Activated T-cell treated with anti-CD3 and anti-CD28 coated beads, Interleukin-2, amount 50 U/mL, for 24 hours (primary cell): ENCODE measurements at regions not wholly inside any gene's neighbourhood (a gene's known extent, or its start where the extent isn't known, plus 50 kb on each side); places are given as distances from the start of the nearest gene placed in this dataset.

ENCODE experiments used
- DNase-seq: peaks from one replicate; pipeline ENCODE4 v3.0.0-alpha.2; 2020
- H3K27ac Mint-ChIP-seq: 2 replicates; pipeline ENCODE4 v1.8.0; 2020; ENCODE audit warnings: mild to moderate bottlenecking, mixed read lengths
- H3K27me3 Mint-ChIP-seq: 2 replicates; pipeline ENCODE4 v1.8.0; 2020; ENCODE audit warnings: mixed read lengths
- H3K36me3 Mint-ChIP-seq: 2 replicates; pipeline ENCODE4 v1.8.0; 2020; ENCODE audit warnings: low read depth, mixed read lengths
- H3K4me1 Mint-ChIP-seq: 2 replicates; pipeline ENCODE4 v1.8.0; 2020; ENCODE audit warnings: low read depth, mixed read lengths
- H3K4me3 Mint-ChIP-seq: 2 replicates; pipeline ENCODE4 v1.8.0; 2020; ENCODE audit warnings: mild to moderate bottlenecking, moderate library complexity, mixed read lengths
- H3K9me3 Mint-ChIP-seq: 2 replicates; pipeline ENCODE4 v1.8.0; 2020; ENCODE audit warnings: mixed read lengths

DNA sequence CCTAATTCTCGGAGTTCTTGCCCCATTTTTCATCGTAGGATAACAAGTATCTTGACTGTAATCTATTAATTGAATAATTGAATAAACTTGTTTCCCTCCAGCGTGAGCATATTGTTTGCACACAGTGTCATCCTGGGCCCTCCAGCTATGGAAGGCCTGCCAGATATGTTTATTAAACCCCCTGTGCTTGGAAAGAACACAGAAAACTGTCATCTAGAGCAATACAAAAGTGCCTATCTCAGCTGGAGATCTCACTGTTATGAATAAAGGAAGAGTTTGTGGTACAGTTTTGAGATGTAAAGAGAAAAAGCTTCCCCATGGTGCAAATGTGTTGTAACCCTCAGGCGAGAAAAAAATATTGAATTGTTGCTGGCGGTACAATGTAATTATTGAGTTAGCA, 405.9 kb downstream of the SOX2 start:
- H3K4me1 Mint-ChIP-seq = no peaks in the 10 kb centered on the region
- H3K27ac Mint-ChIP-seq = no peak overlapping the region
- no peaks in the 10 kb centered on the region for H3K36me3 Mint-ChIP-seq
- DNase-seq = no peak
- H3K4me3 Mint-ChIP-seq = no peak overlapping the region
- H3K27me3 Mint-ChIP-seq = no peaks in the 10 kb centered on the region
- H3K9me3 Mint-ChIP-seq = no peaks in the 10 kb centered on the region

DNA sequence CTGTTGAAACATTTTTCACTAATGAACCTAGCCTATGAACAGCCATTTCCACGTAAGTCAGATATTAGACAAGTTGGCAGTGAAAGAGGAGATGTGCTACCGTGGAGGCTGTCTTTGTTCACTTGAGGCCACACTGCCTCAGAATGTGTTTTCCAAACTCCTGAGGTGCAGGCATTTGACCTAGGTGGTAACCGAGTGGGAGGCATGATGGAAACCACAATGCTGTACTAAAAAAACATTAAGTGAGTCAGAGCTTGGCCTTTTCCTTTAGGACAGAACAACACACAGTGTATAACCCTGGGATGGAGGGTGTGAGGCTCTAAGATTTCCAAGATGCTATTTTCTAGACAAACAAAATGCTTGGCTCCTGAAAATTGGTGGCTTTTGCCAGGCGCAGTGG, 406.3 kb downstream of the SOX2 start:
- Mint-ChIP-seq H3K27me3 (no peaks in the 10 kb centered on the region), H3K36me3 (no peaks in the 10 kb centered on the region), H3K4me1 (no peaks in the 10 kb centered on the region), H3K4me3 (no peak overlapping the region), H3K27ac (no peak overlapping the region), H3K9me3 (no peaks in the 10 kb centered on the region)
- DNase-seq = no peak

DNA sequence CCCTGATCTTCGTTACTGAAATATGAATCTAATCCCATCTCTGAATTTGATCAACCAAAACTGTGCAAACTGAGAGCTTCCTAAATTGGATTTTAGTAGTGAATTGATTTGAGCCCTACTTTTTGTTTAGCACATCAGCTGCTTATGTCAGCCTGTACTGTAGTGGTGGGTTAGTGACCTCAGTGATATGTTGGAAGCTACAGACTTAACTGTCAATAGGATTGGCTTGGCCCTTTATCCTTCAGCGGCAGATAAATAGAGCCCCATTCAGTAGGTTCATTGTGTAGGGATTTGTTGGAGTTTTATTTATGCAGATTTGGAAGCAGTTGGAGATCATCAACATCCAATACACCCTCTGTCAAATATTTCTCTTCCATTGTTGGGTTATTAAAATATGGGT, 409.7 kb downstream of the SOX2 start:
- Mint-ChIP-seq H3K27ac (no peak overlapping the region), H3K9me3 (no peaks in the 10 kb centered on the region), H3K4me3 (no peak overlapping the region)

DNA sequence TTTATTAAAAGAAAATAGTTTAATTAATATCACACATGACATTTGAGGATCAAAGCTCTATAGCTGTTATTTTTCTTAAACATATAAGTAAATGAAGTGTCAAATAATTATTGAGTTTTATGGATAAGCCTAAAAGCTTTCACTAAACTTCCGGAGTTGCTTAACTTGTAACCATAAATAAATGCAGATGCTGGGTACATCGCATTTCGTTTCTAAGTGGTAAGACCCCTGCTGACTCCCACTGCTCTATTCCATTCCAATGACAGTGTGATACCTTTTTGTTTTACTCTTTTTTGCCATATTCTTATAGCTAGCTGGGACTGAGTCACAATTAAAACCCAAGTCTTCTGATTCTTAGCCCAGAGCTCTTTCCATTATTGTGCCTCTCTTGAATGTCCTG, 411.1 kb downstream of the SOX2 start:
- Mint-ChIP-seq H3K9me3 (no peaks in the 10 kb centered on the region), H3K4me1 (no peaks in the 10 kb centered on the region), H3K4me3 (no peak overlapping the region), H3K27me3 (no peaks in the 10 kb centered on the region), H3K27ac (no peak overlapping the region), H3K36me3 (no peaks in the 10 kb centered on the region)
- no peak for DNase-seq

More for the DNA sequence above, 409.7 kb downstream of the SOX2 start:
- DNase-seq = no peak
- Mint-ChIP-seq H3K27me3 (no peaks in the 10 kb centered on the region), H3K4me1 (no peaks in the 10 kb centered on the region), H3K36me3 (no peaks in the 10 kb centered on the region)

DNA sequence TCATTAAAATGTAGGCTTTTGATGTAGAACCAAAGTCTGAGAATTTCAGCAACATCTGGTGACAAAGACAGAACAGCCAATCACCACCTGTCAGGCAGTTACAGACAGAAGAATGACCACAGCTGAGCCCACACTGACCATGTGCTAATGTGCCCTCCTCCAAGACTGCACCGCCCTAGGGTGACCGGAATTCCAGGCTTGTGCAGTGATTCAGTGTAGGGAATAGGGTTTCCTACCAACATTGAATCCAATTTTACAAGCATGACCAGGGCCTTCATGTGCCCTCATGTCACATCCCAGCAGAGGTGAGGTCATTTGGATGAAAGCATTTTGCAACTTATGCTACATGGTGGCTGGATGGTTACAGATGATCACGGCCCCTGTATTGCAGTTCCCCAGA, 412.5 kb downstream of the SOX2 start:
- no peaks in the 10 kb centered on the region for H3K9me3 Mint-ChIP-seq
- no peak overlapping the region for H3K27ac Mint-ChIP-seq
- DNase-seq = no peak
- no peak overlapping the region for H3K4me3 Mint-ChIP-seq
- H3K4me1 Mint-ChIP-seq = no peaks in the 10 kb centered on the region
- no peaks in the 10 kb centered on the region for H3K36me3 Mint-ChIP-seq
- H3K27me3 Mint-ChIP-seq = no peaks in the 10 kb centered on the region

DNA sequence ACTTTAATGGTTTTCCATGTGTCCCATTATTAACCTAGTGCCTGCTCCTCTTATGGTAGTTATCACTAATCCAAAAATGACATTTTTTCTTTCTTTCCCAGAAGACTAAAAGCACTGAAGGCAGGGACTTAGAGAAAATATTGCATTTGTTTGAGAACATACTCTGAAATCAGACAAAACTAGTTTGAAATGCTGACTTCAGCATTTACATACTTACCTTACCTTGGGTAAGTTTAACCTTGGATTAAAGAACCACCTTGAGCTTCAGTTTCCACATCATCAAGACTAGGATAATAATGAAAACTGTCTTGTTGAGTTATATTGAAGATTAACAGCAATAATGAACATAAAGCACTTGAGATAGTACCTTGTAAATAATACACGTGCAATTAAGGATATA, 413.0 kb downstream of the SOX2 start:
- H3K4me3 Mint-ChIP-seq = no peak overlapping the region
- no peak overlapping the region for H3K27ac Mint-ChIP-seq
- H3K36me3 Mint-ChIP-seq = no peaks in the 10 kb centered on the region
- H3K9me3 Mint-ChIP-seq = no peaks in the 10 kb centered on the region
- H3K27me3 Mint-ChIP-seq = no peaks in the 10 kb centered on the region
- no peaks in the 10 kb centered on the region for H3K4me1 Mint-ChIP-seq
- DNase-seq = no peak

DNA sequence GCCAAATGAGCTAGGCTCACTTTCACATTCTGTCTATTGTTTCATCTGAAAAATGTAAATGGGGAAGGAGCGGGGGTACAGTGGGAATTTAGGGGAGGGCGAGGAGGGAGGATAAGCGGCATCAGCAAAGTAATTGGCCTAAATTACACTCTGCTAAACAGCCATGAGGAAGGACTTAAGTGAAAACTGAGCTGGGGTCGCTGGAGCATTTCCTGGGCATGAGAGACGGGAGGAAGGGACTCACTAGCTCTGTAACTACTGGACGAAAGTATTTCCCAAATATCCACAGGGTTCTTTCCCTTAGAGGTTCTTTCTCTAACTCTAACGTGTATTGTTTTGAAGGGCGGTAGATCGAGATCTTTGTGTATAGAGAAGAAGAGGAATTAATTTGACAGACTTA, 418.0 kb downstream of the SOX2 start:
- H3K4me1 Mint-ChIP-seq = no peaks in the 10 kb centered on the region
- no peaks in the 10 kb centered on the region for H3K36me3 Mint-ChIP-seq
- DNase-seq = no peak
- H3K27ac Mint-ChIP-seq = no peak overlapping the region
- H3K27me3 Mint-ChIP-seq = no peaks in the 10 kb centered on the region
- H3K4me3 Mint-ChIP-seq = no peak overlapping the region
- no peaks in the 10 kb centered on the region for H3K9me3 Mint-ChIP-seq

DNA sequence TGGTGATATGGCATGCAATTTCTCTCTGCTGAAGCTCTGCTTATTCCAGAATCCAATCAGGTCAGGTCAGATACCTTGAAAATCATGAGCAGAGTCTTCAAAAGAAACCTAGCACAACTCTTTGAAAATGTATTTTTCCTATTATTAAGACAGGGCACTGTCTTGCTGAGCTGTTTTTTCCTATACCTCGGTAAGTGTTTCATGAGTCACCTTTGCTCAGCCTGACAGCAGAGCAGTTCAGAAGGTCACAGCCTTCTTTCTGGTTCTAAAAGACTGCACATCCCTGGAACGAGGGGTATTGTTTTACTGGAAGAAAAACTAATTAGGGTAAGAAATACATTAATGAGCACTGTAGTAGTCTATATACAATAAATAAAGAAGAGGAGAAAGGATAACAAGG, 422.0 kb downstream of the SOX2 start:
- no peak overlapping the region for H3K4me3 Mint-ChIP-seq
- H3K4me1 Mint-ChIP-seq = no peaks in the 10 kb centered on the region
- H3K9me3 Mint-ChIP-seq = no peaks in the 10 kb centered on the region
- no peak overlapping the region for H3K27ac Mint-ChIP-seq
- no peaks in the 10 kb centered on the region for H3K36me3 Mint-ChIP-seq
- DNase-seq = no peak
- no peaks in the 10 kb centered on the region for H3K27me3 Mint-ChIP-seq

DNA sequence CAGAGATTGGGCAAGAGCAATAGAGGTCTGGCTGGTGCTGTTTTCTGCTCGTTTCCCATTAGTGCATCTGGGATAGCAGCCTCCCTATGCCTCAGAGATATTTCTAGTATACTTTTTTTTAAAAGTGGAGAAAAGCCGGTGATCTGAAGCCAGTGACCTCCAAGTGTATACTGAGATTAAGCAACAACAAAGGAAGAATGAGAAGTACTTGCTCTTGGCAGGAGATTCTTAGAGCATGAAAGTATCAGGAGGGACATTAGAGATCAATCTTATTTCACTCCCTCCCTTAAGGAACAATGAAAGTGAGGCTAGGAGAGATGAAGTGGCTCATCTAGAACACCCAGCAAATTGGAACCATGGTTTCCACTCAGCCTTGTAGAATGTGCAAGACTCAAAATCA, 423.3 kb downstream of the SOX2 start:
- Mint-ChIP-seq H3K9me3 (no peaks in the 10 kb centered on the region), H3K36me3 (no peaks in the 10 kb centered on the region), H3K4me3 (no peak overlapping the region), H3K4me1 (no peaks in the 10 kb centered on the region), H3K27me3 (no peaks in the 10 kb centered on the region), H3K27ac (no peak overlapping the region)
- no peak for DNase-seq

DNA sequence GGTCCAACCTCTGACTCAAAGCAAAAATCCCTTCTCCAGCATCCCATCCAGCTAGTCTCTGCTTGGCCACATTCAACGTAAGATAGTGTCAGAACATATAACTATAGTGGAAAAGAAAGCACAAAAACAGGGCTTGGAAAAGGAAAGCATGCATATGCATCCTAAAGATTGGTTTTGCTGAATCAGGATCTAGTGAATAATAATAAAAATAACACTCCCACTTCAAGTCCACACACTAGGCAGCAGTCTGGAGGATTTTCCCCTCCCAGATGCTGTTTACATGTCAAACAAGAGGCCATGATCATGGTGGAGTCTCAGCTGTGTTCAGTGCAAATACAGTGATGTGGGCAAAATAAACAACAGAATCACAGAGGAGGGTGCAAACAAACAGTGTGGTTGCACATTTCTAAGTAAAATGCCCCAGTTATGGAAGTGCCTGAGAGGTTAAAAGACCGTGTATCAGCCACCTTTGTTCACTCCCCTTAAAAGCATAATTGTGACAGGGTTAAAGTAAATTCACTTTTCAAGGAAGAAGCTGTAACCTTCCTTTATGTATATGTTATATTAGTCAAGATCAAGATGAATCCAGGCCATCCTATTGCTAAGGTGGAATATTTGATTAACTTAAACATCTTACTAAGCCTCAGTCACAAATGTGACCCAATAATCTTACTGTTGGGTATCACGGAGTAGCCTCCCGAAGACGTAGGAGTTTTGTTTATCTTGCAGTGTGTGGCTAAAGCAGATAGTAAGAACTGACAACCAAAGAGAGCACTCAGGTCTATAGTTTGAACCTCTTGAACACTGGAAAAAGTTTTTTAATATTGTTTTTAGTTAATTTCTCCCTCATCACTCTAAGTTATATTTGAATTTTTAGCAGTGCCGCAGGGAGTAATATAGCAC, 424.5 kb downstream of the SOX2 start:
- Mint-ChIP-seq H3K4me3 (no peak overlapping the region), H3K4me1 (no peaks in the 10 kb centered on the region), H3K27ac (no peak overlapping the region), H3K36me3 (no peaks in the 10 kb centered on the region), H3K27me3 (no peaks in the 10 kb centered on the region), H3K9me3 (no peaks in the 10 kb centered on the region)
- DNase-seq = no peak

DNA sequence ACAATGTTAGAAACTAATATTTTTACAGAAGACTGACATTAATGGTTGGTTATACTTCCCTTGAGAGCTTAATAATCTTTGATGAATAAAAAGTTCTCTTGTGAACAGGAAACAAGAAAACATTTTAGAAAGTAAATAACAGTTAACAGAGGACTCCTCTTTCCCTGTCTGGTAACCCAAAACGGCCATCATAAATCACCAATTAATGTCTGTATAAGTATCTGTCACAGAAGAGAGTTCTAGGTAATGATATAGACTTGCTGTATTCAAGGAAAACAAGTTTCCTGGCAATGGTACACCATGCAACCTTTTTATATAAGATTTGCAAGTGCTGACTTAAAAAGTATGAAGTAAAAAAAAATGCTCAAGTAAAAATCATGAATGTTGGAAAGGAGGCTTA, 426.7 kb downstream of the SOX2 start:
- H3K9me3 Mint-ChIP-seq = no peaks in the 10 kb centered on the region
- no peak overlapping the region for H3K4me3 Mint-ChIP-seq
- no peaks in the 10 kb centered on the region for H3K27me3 Mint-ChIP-seq
- H3K27ac Mint-ChIP-seq = no peak overlapping the region
- no peaks in the 10 kb centered on the region for H3K36me3 Mint-ChIP-seq
- DNase-seq = no peak
- no peaks in the 10 kb centered on the region for H3K4me1 Mint-ChIP-seq

DNA sequence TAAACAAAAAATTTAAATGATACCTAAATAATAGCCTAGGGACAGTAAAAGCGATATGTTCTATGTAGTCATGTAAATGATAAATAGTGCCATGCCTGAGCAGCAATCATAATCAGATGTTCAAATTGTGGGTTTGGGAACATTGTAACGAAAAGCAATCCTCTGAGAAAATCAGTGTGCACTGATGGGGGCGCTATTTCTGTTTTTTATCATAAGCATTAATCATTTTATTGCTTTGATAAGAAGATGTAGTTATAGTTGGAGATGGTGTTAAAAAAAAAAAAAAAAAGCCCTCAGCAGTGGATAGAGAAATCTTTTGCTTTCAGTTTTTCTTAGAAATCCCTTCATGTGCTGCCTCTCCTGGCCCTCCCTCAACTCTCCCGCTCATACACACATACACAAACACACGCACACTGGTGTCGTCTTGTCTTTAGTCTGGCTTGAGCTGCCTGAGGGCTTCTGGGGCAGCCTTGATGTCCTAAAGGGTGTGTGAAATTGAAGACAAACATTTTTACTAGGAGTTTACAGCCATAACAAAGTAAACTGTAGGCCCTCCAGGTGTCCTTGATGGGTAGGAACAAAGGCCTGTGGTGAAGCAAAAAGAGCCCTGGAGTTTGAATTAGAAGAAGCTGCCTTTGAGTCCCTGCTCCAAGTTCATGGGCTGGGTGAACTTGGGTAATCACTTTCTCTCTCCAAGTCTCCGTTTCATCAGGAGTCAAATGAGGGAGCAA, 428.1 kb downstream of the SOX2 start:
- Mint-ChIP-seq H3K27ac (no peak overlapping the region), H3K4me3 (no peak overlapping the region), H3K36me3 (no peaks in the 10 kb centered on the region), H3K27me3 (no peaks in the 10 kb centered on the region), H3K9me3 (no peaks in the 10 kb centered on the region), H3K4me1 (no peaks in the 10 kb centered on the region)
- no peak for DNase-seq

DNA sequence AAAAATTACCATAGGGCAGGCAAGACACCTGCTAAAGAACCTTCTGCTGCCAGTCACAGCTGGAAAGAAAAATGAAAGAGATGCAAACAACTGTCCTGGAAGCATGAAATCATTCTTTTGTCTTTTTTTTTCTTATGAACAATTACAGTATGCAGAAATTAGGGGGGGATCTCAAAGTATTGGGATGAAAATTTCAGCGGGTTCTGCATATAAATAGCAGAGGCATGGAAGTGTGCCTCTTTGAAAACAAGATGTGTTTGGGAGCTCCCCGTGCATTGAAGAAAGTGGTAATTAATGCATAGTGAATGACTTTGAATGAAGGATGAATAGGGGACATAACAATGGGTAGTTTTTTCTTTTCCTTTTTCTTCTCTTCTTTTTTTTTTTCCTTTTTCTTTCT, 431.2 kb downstream of the SOX2 start:
- Mint-ChIP-seq H3K27me3 (no peaks in the 10 kb centered on the region), H3K9me3 (no peaks in the 10 kb centered on the region), H3K27ac (no peak overlapping the region), H3K36me3 (no peaks in the 10 kb centered on the region), H3K4me3 (no peak overlapping the region), H3K4me1 (no peaks in the 10 kb centered on the region)
- DNase-seq = no peak

DNA sequence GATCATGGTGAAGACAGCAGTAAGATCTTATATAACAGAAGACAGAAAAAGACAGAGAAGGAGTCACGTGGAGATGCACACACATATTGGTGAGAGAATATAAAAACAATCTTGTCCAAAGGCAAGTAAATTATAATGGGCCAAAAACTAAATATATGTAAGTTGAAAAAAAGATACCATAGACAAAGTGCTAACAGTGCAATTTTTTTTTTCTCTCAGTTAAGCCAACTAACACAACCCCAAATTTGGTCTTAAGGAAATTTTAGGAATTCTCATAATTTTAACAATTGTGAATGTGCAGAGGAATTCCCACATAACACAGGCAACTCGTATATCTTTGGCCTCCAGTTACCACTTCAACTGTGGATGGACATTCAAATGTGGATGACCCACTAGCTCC, 432.2 kb downstream of the SOX2 start:
- no peak for DNase-seq
- H3K4me3 Mint-ChIP-seq = no peak overlapping the region

DNA sequence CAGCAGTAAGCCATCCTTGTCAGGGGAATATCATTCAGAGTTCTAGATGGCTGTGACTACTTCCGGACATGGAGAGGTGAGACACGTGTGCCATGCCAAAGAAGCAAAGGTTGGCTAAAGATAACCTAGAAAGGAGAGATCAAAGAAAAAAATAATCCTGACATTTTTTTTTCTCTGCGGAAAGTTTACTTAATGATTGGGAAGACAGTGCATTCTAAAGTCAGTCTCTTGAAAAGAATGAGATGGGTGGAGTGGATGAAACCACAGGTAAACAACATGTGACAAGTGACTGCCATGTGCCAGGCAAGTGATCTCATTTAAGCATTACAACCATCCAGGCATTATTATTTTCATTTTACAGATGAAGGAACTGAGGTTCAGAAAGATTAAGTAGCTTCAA, 436.6 kb downstream of the SOX2 start:
- H3K27ac Mint-ChIP-seq = no peak overlapping the region
- no peaks in the 10 kb centered on the region for H3K4me1 Mint-ChIP-seq
- no peak for DNase-seq
- H3K27me3 Mint-ChIP-seq = no peaks in the 10 kb centered on the region
- no peaks in the 10 kb centered on the region for H3K36me3 Mint-ChIP-seq
- no peak overlapping the region for H3K4me3 Mint-ChIP-seq
- peaks cover 15% of the 10 kb centered on the region for H3K9me3 Mint-ChIP-seq

More for the DNA sequence above, 432.2 kb downstream of the SOX2 start:
- Mint-ChIP-seq H3K4me1 (no peaks in the 10 kb centered on the region), H3K9me3 (no peaks in the 10 kb centered on the region), H3K27me3 (no peaks in the 10 kb centered on the region), H3K27ac (no peak overlapping the region), H3K36me3 (no peaks in the 10 kb centered on the region)
